SW 1271 (cell line): ENCODE measurements at regions not wholly inside any gene's neighbourhood (a gene's known extent, or its start where the extent isn't known, plus 50 kb on each side); places are given as distances from the start of the nearest gene placed in this dataset.
"Not testable (repeated sequence)": the region's sequence is repeated elsewhere in the genome, so short reads cannot be mapped to it uniquely, and the experiment has no call there.

Experiments
- DNase-seq, 2 experiments: peaks; one replicate each; lab custom pipeline; 2025; lab: John Stamatoyannopoulos, UW

DNA sequence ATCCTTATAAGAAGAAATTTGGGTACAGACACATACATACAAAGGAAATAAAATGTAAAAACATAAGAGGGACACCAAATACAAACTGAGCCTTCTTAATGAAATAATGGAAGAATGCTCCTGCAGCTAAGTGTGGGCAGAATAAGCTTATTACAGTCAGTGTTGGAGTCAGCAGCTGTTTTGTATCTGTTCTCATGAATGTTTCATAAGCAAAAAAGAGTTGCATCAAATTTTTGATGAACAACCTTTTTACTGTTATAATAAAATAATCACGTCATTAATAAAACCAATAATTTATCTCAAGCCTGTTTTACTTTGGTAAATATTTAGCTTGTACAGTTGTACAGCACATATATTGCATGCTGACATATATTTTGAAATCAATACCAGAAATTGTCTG, 545.6 kb downstream of the LRRC70 start:
- no peak for DNase-seq

DNA sequence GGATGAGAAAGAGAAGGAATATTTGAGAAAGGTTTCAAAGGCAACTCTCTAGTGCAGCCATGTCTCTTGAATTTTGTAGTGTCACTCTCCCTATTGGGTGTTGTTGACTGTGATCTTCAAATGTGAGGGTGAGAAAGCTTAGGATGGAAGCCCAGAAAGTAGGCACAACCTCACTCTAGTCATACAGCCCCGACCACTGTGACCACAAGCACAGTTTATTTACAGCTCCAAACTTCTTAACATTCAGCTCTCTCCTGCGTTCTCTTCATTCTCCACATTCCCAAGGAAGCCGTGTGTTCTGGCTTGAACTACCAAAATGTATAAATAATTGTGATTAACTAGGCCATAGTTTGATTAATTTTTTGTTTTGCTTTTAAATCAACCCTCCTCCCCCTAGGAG, 542.9 kb downstream of the LRRC70 start:
- no peak for DNase-seq

DNA sequence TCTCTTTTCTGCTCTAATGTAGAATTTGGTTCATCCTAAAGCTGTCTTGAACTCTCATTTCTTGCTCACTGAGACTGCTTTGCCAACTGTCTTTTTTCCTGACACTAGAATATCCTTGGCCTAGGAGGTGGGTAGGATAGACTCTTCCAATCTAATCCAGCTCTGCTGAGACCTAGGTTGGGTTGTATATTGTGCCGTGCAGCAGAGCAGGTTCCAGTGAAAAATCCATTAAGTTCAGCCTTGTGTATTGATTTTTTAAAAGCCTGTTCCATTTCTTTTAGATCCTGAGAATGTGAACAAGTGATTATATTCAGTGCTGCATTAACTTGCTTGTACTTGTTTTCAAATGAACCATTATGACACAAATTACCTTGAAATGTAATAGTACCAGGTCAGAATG, 539.6 kb downstream of the LRRC70 start:
- no peak for DNase-seq

DNA sequence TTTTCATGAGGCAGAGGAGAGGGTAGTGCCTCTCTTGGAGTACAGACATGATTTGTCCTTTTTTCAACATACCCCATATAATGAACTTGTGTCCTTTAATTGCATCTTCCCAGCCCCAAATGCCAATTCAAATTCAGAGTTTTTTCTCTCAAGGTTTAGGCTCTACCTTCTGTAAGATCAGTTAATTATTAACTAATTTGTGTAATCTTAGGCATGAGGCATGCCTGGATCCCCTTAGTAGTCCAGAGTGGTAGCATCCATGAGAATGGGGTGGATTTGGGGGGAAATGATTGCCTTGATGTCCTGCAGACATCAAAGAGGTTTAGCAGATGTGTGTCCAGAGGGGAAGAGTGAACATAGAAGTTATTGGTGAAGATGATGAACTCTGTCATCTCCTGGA, 533.3 kb downstream of the LRRC70 start:
- DNase-seq: no peak

DNA sequence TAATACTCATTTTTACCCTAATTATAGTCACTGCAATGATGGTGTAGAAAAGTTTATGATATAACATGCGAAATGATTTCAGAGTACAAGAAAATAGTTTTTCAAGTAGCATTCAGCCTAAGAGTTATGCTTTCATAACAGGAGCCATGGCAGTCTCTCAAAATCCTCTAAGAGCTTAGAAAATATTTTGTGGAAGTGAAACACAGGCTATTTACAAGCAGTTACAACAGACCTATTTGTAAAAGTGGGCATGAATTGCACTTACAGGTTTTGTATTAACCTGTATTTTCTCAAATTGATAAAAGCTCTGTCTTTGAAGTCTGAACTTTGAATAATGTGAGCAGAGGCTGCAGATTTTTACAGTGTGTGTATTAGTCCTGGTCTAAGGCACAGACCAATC, 523.3 kb downstream of the LRRC70 start:
- DNase-seq: no peak

DNA sequence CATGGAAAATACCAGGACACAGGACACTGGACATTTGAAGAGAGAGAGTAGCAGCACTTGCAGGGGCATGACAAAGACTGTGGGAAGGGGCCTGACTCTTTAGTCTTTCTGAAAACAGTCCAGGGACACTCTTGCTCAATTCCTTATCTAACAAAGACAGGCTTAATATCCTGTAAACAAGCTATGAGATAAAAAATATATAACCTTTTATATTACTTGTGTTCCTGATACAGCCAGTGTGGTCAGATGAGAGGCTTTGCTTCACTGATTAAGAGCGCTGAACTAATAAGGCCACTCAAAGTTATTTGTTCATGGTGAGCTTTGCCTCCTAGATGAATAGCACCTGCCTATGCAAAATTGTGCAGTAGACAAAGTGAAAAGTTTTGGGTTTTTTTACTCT, 518.7 kb downstream of the LRRC70 start:
- DNase-seq: no peak

DNA sequence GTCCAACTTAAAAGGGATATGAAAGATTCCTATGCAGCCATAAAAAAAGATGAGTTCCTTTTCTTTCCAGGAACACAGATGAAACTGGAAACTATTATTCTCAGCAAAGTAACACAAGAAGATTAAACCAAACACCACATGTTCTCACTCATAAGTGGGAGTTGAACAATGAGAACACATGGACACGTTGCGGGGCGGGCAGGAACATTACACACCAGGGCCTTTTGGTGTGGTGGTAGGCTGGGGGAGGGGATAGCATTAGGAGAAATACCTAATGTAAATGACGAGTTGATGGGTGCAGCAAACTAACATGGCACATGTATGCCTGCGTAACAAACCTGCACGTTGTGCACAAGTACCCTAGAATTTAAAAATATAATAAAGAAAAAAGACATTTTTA, 516.1 kb downstream of the LRRC70 start:
- no peak for DNase-seq

DNA sequence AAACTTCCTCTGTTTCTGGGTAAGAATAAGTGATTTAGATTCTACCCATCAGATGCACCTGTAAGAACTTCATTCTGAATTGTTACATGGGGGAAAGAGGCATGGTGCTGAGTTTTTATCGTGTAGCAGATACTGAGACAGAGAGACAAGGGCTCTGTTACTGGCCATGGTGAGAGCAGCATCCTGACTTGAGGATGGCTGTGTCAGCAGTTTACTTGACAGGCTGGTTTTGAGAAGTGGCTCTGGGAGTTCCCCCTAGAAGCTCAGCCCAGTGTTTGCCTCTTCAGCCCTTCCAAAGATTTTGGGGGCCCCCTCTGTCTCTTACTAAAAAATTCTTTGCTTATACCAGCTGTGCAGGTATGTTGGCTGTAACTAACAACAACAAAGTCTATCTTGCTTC, 510.5 kb downstream of the LRRC70 start:
- DNase-seq: no peak

DNA sequence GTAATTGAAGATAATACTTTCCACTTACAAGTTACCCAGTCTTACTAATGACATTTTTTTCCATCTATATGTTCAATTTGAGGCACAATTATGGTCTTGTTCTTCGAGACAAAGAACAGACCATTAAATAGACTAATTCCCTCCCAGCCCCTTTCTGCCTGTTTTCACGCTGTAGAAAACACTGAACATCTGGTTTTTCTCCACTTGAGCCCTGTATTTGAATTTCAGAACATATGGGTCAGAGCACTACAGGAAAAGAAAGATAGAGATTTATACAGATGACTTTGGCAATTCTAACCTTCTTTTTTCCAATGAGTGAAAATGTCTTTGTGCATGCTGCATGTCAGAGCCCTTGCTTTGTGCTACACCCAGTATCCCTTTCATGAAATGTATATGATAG, 506.9 kb downstream of the LRRC70 start:
- no peak for DNase-seq

DNA sequence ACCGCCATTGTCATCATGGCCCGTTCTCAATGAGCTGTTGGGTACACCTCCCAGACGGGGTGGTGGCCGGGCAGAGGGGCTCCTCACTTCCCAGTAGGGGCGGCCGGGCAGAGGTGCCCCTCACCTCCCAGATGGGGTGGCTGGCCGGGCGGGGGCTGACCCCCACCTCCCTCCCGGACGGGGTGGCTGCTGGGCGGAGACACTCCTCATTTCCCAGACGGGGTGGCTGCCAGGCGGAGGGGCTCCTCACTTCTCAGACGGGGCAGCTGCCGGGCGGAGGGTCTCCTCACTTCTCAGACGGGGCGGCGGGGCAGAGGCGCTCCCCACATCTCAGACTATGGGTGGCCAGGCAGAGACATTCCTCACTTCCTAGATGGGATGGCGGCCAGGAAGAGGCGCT, 505.1 kb downstream of the LRRC70 start:
- DNase-seq: not testable (repeated sequence)

DNA sequence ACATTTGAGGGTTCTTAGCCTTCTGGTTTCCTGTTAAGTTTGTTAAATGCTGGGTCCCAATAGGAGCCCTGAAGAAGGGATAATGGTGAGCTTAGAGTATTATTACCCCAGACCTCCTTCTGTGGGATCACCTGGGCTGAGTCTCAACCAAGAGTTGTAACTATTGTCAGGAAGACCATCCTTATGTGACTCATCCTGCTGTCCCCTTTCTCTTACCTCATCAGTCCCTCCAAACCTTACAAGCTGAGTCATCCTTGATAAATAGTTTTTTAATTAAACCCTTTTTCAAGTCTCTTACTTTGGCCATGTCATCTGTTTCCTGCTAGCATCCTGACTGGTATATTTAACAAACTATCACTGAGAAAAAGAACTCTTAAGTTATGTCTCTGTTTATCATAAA, 502.8 kb downstream of the LRRC70 start:
- DNase-seq: no peak

DNA sequence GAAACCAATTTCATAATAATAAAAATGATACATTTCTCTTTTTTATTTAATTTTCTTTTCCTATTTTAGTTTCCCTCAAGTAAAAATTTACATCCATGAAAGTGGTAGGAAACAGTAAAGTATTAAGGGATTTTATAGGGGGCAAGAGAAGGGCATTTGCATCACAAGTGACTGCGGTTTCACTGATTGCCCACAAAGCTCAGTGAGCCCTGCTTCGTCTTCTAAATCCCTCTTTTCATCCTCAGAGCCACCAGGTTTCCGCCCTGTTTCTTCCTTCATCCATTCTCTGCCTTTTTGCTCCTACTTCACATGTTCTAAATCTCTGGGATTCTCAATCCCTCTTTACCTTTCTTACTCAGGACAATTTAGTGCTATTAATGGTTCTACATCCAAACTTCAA, 491.4 kb downstream of the LRRC70 start:
- DNase-seq: no peak

DNA sequence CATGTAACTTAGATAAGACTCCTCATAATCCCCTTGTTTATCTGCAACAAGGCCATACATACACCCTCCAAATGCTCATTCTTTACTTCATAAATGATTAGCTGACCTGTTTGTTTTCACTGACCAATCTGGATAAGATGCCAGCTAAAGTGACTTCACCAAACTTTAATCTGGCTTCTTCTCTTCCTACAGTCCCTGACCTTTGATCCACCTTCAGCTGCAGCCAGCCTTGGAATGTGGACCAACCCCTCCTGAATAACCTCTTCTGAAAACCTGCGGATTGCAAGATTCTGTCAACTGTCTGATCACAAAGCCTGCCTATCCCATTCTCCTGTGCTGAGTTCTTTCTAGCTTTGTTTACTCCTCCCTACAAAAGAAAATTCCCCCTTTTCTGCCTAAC, 476.8 kb downstream of the LRRC70 start:
- no peak for DNase-seq

DNA sequence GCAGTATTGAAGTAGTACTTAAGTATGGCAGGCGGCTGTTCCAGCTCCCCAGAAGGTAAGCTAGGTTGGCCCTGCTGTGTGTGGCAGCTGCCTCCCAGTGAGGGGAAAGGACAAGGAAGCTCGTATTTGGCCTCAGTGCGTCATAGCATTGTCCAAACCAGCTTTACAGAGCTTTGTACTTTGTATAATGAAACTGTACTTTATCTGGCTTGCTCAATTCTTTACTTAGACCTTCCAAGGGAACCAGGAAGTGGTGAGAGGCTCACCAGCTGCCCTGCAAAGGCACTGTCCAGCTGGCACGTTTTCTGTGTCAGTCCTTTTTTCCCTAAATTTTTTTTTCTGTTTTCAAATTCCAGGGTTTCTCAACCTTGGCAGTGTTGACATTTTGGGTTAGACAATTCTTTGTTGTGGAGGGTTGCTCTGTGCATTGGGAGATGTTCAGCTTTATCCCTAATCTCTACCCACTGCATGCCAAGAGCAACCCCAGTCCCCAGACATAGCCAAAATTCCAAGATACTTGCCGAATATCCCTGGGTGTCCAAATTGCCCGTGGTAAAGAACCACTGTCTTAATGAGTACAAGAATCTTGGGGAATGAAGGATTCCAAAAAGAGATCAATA, 474.5 kb downstream of the LRRC70 start:
- DNase-seq: no peak

DNA sequence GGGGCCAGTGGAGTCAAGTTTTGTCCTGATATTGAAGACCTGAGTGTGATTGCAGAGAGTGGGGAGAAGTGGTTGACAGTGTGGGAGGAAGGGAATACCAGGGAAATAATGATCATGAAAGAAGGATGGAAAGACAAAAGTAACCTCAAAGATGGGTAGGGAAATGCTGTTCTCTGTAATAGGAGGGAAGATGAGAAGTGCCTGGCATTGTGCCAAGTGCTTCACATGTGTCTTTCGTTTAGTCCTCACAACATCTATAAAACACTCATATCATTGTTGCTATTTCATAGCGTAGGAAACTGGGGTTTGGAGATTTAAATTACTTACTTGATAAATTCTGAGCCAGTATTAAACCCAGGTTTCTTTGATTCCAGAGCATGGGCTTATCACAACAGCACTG, 472.3 kb downstream of the LRRC70 start:
- no peak for DNase-seq

DNA sequence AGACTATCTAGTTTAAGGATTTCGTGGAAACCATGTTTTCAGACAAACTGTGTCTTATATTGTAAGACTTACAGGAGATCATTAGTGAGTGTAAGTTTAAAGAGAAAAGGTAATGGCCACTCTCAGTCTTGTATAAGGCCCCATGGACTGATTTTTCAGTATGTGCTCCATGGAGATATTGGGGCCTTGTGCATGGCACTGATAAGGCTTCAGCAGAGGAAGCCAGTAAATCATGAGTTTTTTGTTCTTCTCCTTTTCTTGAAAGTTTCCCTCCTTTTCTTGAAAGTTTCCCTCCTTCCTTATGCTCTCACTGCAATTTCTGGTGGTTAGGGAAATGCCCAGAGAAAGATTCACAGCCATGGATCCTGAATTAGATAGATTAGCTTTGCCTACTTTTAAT, 471.3 kb downstream of the LRRC70 start:
- no peak for DNase-seq

DNA sequence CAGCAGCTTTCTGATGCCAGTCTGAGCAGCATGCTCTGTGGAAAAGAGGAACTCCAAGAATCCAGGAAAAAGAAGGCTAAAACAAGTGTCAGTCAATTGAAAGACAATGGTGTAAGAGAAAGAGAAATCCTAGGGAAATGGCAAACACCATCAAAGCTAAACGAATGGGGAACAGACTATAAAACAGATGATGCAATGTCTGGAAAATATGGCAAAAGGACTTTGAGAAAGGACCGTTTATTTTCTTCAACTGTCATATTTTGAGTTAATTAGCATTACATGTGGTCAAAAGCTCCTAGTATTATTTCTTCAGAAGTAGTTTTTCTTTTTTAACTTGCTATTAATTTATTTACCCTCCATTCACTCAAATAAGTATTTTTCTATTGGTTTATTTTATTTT, 465.2 kb downstream of the LRRC70 start:
- no peak for DNase-seq

DNA sequence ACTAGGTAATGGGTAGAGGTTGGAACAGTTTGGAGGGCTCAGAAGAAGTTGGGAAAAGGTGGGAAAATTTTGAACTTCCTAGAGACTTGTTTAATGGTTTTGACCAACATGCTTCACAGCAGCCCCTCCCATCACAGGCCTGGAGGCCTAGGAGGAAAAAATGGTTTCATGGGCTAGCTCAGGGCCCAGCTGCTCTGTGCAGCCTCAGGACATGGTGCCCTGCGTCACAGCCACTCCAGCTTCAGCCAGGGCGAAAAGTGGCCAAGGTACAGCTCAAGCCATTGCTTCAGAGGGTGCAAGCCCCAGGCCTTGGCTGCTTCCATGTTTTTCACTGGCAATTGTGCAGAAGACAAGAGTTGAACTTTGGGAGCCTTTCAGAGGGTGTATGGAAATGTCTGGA, 453.7 kb downstream of the LRRC70 start:
- no peak for DNase-seq

DNA sequence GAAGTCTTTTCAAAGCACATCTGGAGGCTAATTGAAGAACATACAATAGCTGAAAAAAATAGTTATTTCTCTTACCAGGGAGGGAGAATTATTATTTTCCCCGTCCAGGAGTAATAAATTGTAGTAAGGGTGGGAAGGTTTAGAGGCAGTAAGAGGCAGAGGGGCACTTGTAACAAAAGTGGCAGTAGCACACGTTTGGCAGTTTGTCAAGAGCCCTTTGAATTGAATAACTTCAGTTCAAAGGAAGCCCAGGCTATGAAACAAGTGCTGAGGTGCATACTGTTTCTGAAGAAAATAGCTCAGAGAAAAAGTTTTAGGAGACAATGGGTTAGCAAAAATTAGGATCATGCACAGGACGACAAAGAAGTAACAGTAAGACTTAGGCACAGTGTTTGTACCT, 451.3 kb downstream of the LRRC70 start:
- DNase-seq: no peak

DNA sequence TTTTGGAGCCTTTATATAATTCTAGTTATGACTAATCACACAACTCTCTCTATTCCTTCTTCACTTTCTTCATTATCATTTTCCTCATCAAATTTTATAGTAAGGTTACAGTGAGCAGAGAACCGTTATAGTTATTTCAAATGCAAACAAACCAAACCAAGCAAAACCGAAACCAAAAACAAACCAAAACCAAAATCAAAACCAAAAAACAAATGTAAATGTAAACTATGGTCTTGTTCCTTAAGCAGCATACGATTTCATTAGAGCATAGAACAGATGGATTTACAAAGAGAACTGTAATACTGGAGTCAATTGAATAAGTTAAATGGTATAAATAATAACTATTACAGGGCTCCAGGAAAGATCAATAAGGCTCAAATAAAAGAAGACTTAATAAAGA, 447.1 kb downstream of the LRRC70 start:
- DNase-seq: no peak

DNA sequence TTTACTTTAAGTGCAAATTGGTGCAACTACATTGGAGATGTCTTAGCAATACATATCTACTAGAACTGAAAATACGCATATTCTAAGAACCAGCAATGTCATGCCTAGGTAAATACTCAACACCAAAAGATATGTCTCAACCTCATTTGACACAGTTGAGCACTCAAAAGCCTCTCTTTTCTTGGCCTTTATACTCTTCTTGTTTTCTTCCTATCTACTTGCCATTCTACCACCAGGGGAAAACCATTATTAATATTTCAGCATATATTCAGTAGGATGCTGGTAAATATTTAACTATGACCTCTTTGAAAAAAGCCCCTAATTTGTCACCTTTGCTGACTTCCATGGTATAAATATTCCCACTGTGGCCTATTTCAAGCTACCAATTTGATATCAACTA, 443.8 kb downstream of the LRRC70 start:
- no peak for DNase-seq

DNA sequence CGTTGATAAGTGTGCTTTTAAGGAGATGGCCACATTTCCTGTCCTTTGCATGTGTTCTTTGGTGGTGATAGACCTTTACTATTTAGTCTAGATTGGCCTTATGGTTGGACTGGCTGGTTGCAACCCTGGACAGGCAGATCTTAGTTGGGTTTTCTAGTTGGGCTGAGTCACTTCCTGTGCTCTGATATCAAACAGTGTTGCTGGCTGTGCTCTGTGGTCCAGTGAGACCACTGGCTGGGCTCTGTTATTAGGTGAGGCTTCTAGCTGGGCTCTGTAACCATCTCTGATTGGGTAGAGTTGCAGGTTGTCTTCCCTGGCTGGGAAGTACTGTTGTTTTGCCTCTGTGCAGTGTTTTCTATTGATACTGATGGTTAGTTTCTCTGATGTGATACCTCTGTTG, 432.5 kb downstream of the LRRC70 start:
- DNase-seq: peak in 1 of 2 experiments; percentile 0

DNA sequence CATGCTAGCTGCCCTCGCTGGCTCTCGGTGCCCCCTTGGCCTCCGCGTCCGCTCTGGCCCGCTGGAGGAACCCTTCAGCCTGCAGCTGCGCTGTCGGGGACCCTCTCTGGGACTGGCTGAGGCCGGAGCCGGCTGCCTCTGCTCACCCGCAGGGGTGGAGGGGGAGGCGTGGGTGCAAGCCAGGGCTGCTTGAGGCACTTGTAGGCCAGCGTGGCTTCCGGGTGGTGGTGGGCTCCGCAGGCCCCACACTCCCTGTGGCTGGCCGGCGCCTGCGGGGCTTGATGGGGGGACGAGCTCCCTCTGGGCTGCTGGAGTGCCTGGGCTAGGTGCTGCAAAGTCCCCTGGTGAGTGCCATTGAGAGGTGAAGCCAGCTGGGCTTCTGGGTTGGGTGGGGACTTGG, 429.6 kb downstream of the LRRC70 start:
- no peak for DNase-seq

DNA sequence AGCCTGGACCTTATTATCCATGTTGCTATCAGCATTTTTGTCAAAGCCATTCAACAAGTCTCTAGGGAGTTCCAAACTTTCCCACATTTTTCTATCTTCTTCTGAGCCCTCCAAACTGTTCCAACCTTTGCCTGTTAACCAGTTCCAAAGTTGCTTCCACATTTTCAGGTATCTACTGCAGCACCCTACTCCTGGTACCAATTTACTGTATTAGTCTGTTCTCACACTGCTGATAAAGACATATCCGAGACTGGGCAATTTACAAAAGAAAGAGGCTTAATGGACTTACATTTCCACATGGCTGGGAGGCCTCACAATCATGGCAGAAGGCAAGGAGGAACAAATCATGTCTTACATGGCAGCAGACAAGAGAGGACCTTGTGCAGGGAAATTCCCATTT, 416.2 kb downstream of the LRRC70 start:
- not testable (repeated sequence) for DNase-seq

DNA sequence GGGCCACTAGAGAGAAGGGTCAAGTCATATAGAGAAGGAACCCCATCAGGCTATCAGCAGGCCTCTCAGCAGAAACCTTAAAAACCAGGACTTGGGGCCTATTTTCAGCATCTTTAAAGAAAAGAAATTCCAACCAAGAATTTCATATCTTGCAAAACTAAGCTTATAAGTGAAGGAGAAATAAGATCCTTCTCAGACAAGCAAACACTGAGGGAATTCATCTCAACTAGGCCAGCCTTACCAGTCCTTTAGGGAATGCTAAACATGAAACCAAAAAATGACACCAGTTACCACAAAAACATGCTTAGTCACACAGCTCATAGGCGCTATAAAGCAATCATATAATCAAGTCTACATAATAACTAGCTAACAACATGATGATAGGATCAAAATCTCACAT, 407.1 kb downstream of the LRRC70 start:
- DNase-seq: no peak
